ENCODE measurements at regions not wholly inside any gene's neighbourhood (a gene's known extent, or its start where the extent isn't known, plus 50 kb on each side); places are given as distances from the start of the nearest gene placed in this dataset.

DNA sequence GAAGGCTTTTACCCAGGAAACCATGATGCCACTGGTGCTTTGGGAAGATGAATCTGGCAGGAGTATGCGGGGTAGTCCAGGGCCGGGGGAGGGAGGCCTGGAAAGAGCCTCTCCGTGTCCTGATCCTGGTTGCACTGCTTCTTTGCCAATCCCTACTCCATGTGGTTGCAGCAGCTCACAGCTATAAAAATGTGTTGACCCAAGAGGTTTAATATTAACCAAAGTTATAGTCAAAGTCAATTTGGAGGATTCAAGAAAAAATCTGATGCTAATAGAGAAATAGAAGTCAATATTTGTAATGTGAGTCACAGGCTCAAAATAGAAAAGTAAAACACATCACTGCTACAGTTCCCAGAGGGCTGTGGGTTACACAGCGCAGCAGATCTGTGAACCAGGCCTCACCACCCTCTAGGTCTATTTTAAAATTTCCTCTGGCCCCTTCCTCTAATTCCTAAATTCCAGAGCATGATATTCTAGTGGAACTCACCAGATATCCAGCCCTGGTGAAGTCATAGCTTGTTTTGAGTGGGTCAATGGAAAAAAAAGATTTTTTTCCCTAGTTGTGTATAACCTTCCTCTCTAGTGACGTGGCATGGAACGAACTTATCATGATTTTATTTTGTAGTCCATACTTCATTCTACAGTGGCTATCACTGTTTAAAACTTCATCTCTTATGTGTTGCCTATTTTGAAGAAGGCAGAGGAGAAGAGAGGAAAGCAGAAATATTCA lies 63.2 kb upstream of the BMP2 start (continued):
- TF ChIP-seq RFXAP (CRISPR knock-in tag; IDR thresholded peaks at IDR 0.05; ENCODE audit: borderline replicate concordance) (no peak), KMT2A (CRISPR knock-in tag; IDR thresholded peaks at IDR 0.05) (no peak), ZNF672 (CRISPR knock-in tag; IDR thresholded peaks at IDR 0.05) (no peak), PAWR (CRISPR knock-in tag; IDR thresholded peaks at IDR 0.05; ENCODE audit: borderline replicate concordance) (no peak), ZNF451 (CRISPR knock-in tag; IDR thresholded peaks at IDR 0.05) (no peak), ZNF496 (CRISPR knock-in tag; IDR thresholded peaks at IDR 0.05; ENCODE audit: insufficient replicate concordance) (no peak), ZSCAN22 (CRISPR knock-in tag; IDR thresholded peaks at IDR 0.05) (no peak), U2AF1 (optimal IDR thresholded peaks at IDR 0.05; ENCODE audit: low read depth, low read length) (no peak), SRF (IDR thresholded peaks at IDR 0.05; ENCODE audit: low read depth, low read length) (no peak), HNRNPUL1 (IDR thresholded peaks at IDR 0.05; ENCODE audit: low read depth, low read length) (no peak), ZFP37 (CRISPR knock-in tag; IDR thresholded peaks at IDR 0.05; ENCODE audit: borderline replicate concordance) (no peak), CENPT (CRISPR knock-in tag; IDR thresholded peaks at IDR 0.05; ENCODE audit: low read depth) (no peak), GTF3A (CRISPR knock-in tag; conservative IDR thresholded peaks at IDR 0.05) (no peak), ZBTB20 (CRISPR knock-in tag; IDR thresholded peaks at IDR 0.05; ENCODE audit: borderline replicate concordance, low read depth) (no peak), KLF6 (CRISPR knock-in tag; IDR thresholded peaks at IDR 0.05) (no peak), ARNT2 (CRISPR knock-in tag; IDR thresholded peaks at IDR 0.05; ENCODE audit: low read depth) (peak; percentile 47; the same call in 1 of the 2 replicates), ZNF552 (CRISPR knock-in tag; IDR thresholded peaks at IDR 0.05; ENCODE audit: borderline replicate concordance) (no peak), ZNF160 (CRISPR knock-in tag; IDR thresholded peaks at IDR 0.05) (0 out of 2 replicates have a peak, but pooled peaks have one; percentile 49)
- TF ChIP-seq, protein P1, sequence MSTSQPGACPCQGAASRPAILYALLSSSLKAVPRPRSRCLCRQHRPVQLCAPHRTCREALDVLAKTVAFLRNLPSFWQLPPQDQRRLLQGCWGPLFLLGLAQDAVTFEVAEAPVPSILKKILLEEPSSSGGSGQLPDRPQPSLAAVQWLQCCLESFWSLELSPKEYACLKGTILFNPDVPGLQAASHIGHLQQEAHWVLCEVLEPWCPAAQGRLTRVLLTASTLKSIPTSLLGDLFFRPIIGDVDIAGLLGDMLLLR (CRISPR knock-in tag; IDR thresholded peaks at IDR 0.05) = no peak
- TF ChIP-seq, protein P2, sequence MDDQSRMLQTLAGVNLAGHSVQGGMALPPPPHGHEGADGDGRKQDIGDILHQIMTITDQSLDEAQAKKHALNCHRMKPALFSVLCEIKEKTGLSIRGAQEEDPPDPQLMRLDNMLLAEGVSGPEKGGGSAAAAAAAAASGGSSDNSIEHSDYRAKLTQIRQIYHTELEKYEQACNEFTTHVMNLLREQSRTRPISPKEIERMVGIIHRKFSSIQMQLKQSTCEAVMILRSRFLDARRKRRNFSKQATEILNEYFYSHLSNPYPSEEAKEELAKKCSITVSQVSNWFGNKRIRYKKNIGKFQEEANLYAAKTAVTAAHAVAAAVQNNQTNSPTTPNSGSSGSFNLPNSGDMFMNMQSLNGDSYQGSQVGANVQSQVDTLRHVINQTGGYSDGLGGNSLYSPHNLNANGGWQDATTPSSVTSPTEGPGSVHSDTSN (CRISPR knock-in tag; IDR thresholded peaks at IDR 0.05; ENCODE audit: borderline replicate concordance) = 0 out of 2 replicates have a peak, but pooled peaks have one; percentile 24
- TF ChIP-seq, protein P3, sequence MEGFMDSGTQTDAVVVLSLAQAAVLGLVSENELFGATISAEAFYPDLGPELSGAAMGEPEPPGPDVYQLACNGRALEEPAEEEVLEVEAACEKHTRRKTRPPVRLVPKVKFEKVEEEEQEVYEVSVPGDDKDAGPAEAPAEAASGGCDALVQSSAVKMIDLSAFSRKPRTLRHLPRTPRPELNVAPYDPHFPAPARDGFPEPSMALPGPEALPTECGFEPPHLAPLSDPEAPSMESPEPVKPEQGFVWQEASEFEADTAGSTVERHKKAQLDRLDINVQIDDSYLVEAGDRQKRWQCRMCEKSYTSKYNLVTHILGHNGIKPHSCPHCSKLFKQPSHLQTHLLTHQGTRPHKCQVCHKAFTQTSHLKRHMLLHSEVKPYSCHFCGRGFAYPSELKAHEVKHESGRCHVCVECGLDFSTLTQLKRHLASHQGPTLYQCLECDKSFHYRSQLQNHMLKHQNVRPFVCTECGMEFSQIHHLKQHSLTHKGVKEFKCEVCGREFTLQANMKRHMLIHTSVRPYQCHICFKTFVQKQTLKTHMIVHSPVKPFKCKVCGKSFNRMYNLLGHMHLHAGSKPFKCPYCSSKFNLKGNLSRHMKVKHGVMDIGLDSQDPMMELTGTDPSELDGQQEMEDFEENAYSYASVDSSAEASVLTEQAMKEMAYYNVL (CRISPR knock-in tag; IDR thresholded peaks at IDR 0.05; ENCODE audit: borderline replicate concordance) = no peak
- TF ChIP-seq, protein P4, sequence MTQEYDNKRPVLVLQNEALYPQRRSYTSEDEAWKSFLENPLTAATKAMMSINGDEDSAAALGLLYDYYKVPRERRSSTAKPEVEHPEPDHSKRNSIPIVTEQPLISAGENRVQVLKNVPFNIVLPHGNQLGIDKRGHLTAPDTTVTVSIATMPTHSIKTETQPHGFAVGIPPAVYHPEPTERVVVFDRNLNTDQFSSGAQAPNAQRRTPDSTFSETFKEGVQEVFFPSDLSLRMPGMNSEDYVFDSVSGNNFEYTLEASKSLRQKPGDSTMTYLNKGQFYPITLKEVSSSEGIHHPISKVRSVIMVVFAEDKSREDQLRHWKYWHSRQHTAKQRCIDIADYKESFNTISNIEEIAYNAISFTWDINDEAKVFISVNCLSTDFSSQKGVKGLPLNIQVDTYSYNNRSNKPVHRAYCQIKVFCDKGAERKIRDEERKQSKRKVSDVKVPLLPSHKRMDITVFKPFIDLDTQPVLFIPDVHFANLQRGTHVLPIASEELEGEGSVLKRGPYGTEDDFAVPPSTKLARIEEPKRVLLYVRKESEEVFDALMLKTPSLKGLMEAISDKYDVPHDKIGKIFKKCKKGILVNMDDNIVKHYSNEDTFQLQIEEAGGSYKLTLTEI (CRISPR knock-in tag; conservative IDR thresholded peaks at IDR 0.05) = no peak
- TF ChIP-seq, protein P5, sequence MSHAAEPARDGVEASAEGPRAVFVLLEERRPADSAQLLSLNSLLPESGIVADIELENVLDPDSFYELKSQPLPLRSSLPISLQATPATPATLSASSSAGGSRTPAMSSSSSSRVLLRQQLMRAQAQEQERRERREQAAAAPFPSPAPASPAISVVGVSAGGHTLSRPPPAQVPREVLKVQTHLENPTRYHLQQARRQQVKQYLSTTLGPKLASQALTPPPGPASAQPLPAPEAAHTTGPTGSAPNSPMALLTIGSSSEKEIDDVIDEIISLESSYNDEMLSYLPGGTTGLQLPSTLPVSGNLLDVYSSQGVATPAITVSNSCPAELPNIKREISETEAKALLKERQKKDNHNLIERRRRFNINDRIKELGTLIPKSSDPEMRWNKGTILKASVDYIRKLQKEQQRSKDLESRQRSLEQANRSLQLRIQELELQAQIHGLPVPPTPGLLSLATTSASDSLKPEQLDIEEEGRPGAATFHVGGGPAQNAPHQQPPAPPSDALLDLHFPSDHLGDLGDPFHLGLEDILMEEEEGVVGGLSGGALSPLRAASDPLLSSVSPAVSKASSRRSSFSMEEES (CRISPR knock-in tag; IDR thresholded peaks at IDR 0.05) = no peak
